ENCODE measurements at regions not wholly inside any gene's neighbourhood (a gene's known extent, or its start where the extent isn't known, plus 50 kb on each side); places are given as distances from the start of the nearest gene placed in this dataset.

DNA sequence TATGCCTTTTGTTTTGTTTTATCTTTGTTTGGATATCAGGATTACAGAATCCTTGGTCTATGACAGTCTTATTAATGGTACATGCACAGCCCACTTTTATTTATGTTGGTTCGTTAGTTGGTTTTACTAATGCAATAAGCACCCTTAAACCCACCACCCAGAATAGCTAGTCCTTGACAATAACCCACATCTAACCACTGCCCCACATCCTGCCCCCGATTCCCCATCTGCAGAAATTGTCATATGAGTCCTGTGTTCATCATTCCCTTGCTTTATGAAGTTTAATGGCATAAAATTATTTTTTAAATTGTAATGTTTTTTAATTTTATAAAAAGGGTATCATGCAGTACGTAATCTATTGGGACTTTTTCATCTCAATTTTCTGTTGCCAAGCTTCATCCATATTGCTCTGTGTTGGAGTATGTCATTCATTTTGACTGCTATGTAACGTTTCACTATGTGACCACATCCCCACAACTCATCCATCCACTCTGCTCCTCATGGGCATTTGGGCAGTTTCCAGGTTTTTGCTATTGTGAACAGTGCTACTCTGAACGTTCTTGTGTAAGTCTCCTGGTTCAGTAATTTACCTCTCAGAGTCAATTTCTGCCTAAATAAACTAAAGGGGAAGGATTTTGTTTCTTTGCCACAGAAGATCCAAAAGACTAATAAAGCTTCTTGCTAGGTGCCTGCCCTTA lies 150.4 kb downstream of the MRPL14 start:
- DNase-seq (ENCODE audit: low spot score) = no peak
- no peak overlapping the region for H3K27ac ChIP-seq
- 83% methylated on average over 5 of the region's 5 CpGs for WGBS (ENCODE audit: low lambda C conversion rate, missing lambda C conversion rate)

DNA sequence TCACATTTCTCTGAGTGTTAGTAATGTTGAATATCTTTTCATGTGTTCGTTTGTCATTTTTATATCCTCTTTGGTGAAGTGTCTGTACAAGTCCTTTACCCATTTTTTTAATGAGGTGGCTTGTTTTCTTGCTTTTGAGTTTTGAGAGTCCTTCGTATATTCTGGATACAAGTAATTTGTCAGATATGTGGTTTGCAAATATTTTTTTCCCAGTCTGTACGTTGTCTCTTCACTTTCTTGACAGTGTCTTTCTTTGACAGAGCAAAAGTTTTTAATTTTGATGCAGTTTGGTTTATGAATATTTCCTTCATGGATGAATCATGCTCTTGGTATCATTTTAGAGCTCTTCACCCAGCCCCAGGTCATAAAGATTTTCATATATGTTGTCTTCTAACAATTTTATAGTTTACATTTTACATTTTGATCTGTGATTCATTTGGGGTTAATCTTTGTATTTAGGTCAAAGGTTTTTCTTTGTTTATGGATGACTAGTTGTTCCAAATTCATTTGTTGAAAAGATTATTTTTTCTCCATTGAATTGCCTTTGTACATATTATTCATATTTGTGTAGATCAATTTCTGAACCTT lies 152.5 kb downstream of the MRPL14 start:
- H3K27me3 ChIP-seq = no peaks in the 10 kb centered on the region
- no peak overlapping the region for H3K27ac ChIP-seq
- peaks cover 31% of the 10 kb centered on the region for H3K4me1 ChIP-seq (ENCODE audit: insufficient read depth)
- no peaks in the 10 kb centered on the region for H3K79me2 ChIP-seq
- WGBS (ENCODE audit: low lambda C conversion rate, missing lambda C conversion rate) = 75% methylated on average over 3 of the region's 3 CpGs
- H3K4me3 ChIP-seq = no peak overlapping the region
- H3K9me3 ChIP-seq (ENCODE audit: low read depth) = no peaks in the 10 kb centered on the region
- no peaks in the 10 kb centered on the region for H3K9me2 ChIP-seq (replicated peaks; ENCODE audit: insufficient read depth)
- no peak overlapping the region for H3K4me2 ChIP-seq
- DNase-seq (ENCODE audit: low spot score) = no peak
- no peaks in the 10 kb centered on the region for H3K36me3 ChIP-seq (replicated peaks; ENCODE audit: insufficient read depth, low read depth)
- H2AFZ ChIP-seq = no peak overlapping the region
- no peak for TF ChIP-seq EZH2 (IDR thresholded peaks at IDR 0.05; ENCODE audit: borderline replicate concordance)
- TF ChIP-seq EZH2phosphoT487 (IDR thresholded peaks at IDR 0.05; ENCODE audit: low read depth, severe bottlenecking, unreplicated experiment) = no peak
- TF ChIP-seq, protein P1, sequence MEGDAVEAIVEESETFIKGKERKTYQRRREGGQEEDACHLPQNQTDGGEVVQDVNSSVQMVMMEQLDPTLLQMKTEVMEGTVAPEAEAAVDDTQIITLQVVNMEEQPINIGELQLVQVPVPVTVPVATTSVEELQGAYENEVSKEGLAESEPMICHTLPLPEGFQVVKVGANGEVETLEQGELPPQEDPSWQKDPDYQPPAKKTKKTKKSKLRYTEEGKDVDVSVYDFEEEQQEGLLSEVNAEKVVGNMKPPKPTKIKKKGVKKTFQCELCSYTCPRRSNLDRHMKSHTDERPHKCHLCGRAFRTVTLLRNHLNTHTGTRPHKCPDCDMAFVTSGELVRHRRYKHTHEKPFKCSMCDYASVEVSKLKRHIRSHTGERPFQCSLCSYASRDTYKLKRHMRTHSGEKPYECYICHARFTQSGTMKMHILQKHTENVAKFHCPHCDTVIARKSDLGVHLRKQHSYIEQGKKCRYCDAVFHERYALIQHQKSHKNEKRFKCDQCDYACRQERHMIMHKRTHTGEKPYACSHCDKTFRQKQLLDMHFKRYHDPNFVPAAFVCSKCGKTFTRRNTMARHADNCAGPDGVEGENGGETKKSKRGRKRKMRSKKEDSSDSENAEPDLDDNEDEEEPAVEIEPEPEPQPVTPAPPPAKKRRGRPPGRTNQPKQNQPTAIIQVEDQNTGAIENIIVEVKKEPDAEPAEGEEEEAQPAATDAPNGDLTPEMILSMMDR (IDR thresholded peaks at IDR 0.05; ENCODE audit: poor library complexity) = no peak
- H4K20me1 ChIP-seq (ENCODE audit: insufficient read depth, poor library complexity, severe bottlenecking) = no peaks in the 10 kb centered on the region

More for the DNA sequence above, 150.4 kb downstream of the MRPL14 start:
- Histone ChIP-seq H3K36me3 (replicated peaks; ENCODE audit: insufficient read depth, low read depth) (no peaks in the 10 kb centered on the region), H2AFZ (no peak overlapping the region), H3K9me3 (ENCODE audit: low read depth) (no peaks in the 10 kb centered on the region), H3K27me3 (no peaks in the 10 kb centered on the region), H4K20me1 (ENCODE audit: insufficient read depth, poor library complexity, severe bottlenecking) (no peaks in the 10 kb centered on the region), H3K79me2 (no peaks in the 10 kb centered on the region), H3K9me2 (replicated peaks; ENCODE audit: insufficient read depth) (no peaks in the 10 kb centered on the region), H3K4me3 (no peak overlapping the region), H3K4me2 (no peak overlapping the region), H3K4me1 (ENCODE audit: insufficient read depth) (peaks cover 31% of the 10 kb centered on the region)
- TF ChIP-seq EZH2 (IDR thresholded peaks at IDR 0.05; ENCODE audit: borderline replicate concordance) = no peak
- TF ChIP-seq EZH2phosphoT487 (IDR thresholded peaks at IDR 0.05; ENCODE audit: low read depth, severe bottlenecking, unreplicated experiment) = no peak
- TF ChIP-seq, protein P1 (IDR thresholded peaks at IDR 0.05; ENCODE audit: poor library complexity) = no peak

DNA sequence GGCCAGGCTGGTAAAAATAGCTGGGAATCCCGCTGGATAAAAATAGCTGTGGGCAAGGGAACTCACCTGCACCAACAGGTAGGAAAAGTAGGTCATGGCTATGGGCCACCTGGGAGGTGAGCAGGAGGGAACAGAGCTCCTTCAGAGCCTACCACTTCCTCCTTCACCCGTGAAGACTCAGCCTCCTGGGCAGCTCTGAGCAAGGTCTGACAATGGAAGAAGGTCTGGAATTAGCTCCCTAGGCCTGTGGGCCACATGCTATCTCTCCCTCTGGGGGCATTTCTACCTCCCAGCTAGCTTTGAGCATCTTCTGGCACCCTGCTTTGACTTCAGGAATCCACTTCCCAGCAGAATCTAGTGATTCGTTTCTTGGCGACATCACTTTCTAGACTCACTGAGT lies 153.9 kb downstream of the MRPL14 start:
- H3K36me3 ChIP-seq (replicated peaks; ENCODE audit: insufficient read depth, low read depth) = no peaks in the 10 kb centered on the region
- no peak overlapping the region for H3K4me3 ChIP-seq
- DNase-seq (ENCODE audit: low spot score) = no peak
- no peaks in the 10 kb centered on the region for H4K20me1 ChIP-seq (ENCODE audit: insufficient read depth, poor library complexity, severe bottlenecking)
- WGBS (ENCODE audit: low lambda C conversion rate, missing lambda C conversion rate) = 87% methylated on average over 4 of the region's 4 CpGs
- no peaks in the 10 kb centered on the region for H3K27me3 ChIP-seq
- peaks cover 31% of the 10 kb centered on the region for H3K4me1 ChIP-seq (ENCODE audit: insufficient read depth)
- H3K27ac ChIP-seq = peak overlapping the region; percentile 92
- H2AFZ ChIP-seq = no peak overlapping the region
- H3K79me2 ChIP-seq = no peaks in the 10 kb centered on the region
- TF ChIP-seq, protein P1 (IDR thresholded peaks at IDR 0.05; ENCODE audit: poor library complexity) = no peak
- no peak for TF ChIP-seq EZH2phosphoT487 (IDR thresholded peaks at IDR 0.05; ENCODE audit: low read depth, severe bottlenecking, unreplicated experiment)
- no peak for TF ChIP-seq EZH2 (IDR thresholded peaks at IDR 0.05; ENCODE audit: borderline replicate concordance)
- H3K4me2 ChIP-seq = peak overlapping the region; percentile 45
- H3K9me3 ChIP-seq (ENCODE audit: low read depth) = no peaks in the 10 kb centered on the region
- H3K9me2 ChIP-seq (replicated peaks; ENCODE audit: insufficient read depth) = no peaks in the 10 kb centered on the region

All from hepatocyte (in vitro differentiated cells).